GM12892 (cell line): ENCODE measurements at regions not wholly inside any gene's neighbourhood (a gene's known extent, or its start where the extent isn't known, plus 50 kb on each side); places are given as distances from the start of the nearest gene placed in this dataset.
"Not testable (repeated sequence)": the region's sequence is repeated elsewhere in the genome, so short reads cannot be mapped to it uniquely, and the experiment has no call there.

Experiments used
- POLR2A ChIP-seq: IDR thresholded peaks from 2 replicates; pipeline ENCODE4 v1.6.1; 2011; ENCODE audit warnings: low read depth, low read length, control low read depth
- POLR2AphosphoS5 ChIP-seq: IDR thresholded peaks from 2 replicates; pipeline ENCODE4 v1.6.1; 2011; ENCODE audit warnings: low read depth, low read length, control low read depth
- TAF1 ChIP-seq: IDR thresholded peaks from 2 replicates; pipeline ENCODE4 v1.6.1; 2011; ENCODE audit warnings: low read depth, mild to moderate bottlenecking, control low read depth, low read length, borderline replicate concordance

- not testable (repeated sequence) for TF ChIP-seq POLR2A, TAF1, POLR2AphosphoS5
Measured at GRCh38 chr22:10735075-10735474, 4792.9 kb upstream of the OR11H1 start.
